Natural killer cell (primary cell): ENCODE measurements at regions not wholly inside any gene's neighbourhood (a gene's known extent, or its start where the extent isn't known, plus 50 kb on each side); places are given as distances from the start of the nearest gene placed in this dataset.

ENCODE experiments used
- ATAC-seq, 3 donors: fragments of 150-1000 bp in 2 of 3; fragments of 200-7000 bp in 1 of 3; cut with Tn5 transposase; 1 replicate in 1 of 3; 2 replicates in 2 of 3; pipeline ENCODE4 v1.10.0; 2021; ENCODE audit warnings: mild to moderate bottlenecking in 2 of 3, moderate library complexity in 2 of 3
- DNase-seq, 2 donors: peaks; one replicate each; pipeline versions ENCODE4 v3.0.0 to v3.0.0-alpha.2; 2013 to 2021; ENCODE audit warnings: mixed read lengths in 1 of 2
- H3K27ac ChIP-seq: one replicate; pipeline ENCODE4 v1.5.1; 2013; ENCODE audit warnings: mild to moderate bottlenecking, low read length
- H3K27me3 ChIP-seq: one replicate; pipeline ENCODE4 v1.6.1; 2013; ENCODE audit warnings: low read length; ENCODE audit not compliant: control insufficient read depth, insufficient read depth
- H3K36me3 ChIP-seq: one replicate; pipeline ENCODE4 v1.6.1; 2013; ENCODE audit warnings: low read length; ENCODE audit not compliant: control insufficient read depth, insufficient read depth
- H3K4me1 ChIP-seq: one replicate; pipeline ENCODE4 v1.6.1; 2013; ENCODE audit warnings: low read length; ENCODE audit not compliant: control insufficient read depth, insufficient read depth
- H3K4me3 ChIP-seq: one replicate; pipeline ENCODE4 v1.5.1; 2013; ENCODE audit warnings: low read length
- H3K9me3 ChIP-seq: one replicate; pipeline ENCODE4 v1.6.1; 2013; ENCODE audit warnings: low read length; ENCODE audit not compliant: control insufficient read depth, insufficient read depth
- H3K27ac Mint-ChIP-seq, 2 donors: one replicate each; pipeline ENCODE4 v1.8.0; 2022; ENCODE audit warnings: mild to moderate bottlenecking in 2 of 2, mixed read lengths in 2 of 2, moderate library complexity in 1 of 2
- H3K27me3 Mint-ChIP-seq, 2 donors: one replicate each; pipeline ENCODE4 v1.8.0; 2022; ENCODE audit warnings: low read depth in 2 of 2, mixed read lengths in 2 of 2
- H3K36me3 Mint-ChIP-seq: one replicate; pipeline ENCODE4 v1.8.0; 2022; ENCODE audit warnings: mixed read lengths
- H3K4me1 Mint-ChIP-seq, 2 donors: one replicate each; pipeline ENCODE4 v1.8.0; 2022; ENCODE audit warnings: mixed read lengths in 2 of 2
- H3K4me3 Mint-ChIP-seq: one replicate; pipeline ENCODE4 v1.8.0; 2022; ENCODE audit warnings: mild to moderate bottlenecking, moderate library complexity, mixed read lengths
- H3K9me3 Mint-ChIP-seq, 2 donors: one replicate each; pipeline ENCODE4 v1.8.0; 2022; ENCODE audit warnings: mixed read lengths in 2 of 2
- WGBS: methylation state at CpG from one replicate; pipeline ENCODE4 v1.1.7; 2013; ENCODE audit warnings: missing lambda C conversion rate; ENCODE audit not compliant: insufficient coverage; 5-methylcytosine and 5-hydroxymethylcytosine counted together
- intact Hi-C: fragments of 100-400 bp; cut with micrococcal nuclease; formaldehyde crosslinking; loops from one replicate; pipeline ENCODE4 v1.14.2; 2022
- TF ChIP-seq, protein P1 (sequence below): fragments of 200-600 bp; IDR thresholded peaks from one replicate; pipeline ENCODE4 v1.8.0; 2022; ENCODE audit warnings: antibody characterized with exemption

GRCh38 chr12:111171345-111171744 lies 197.6 kb downstream of the PHETA1 start:
- 88% methylated on average over 9 of the region's 9 CpGs for WGBS
- intact Hi-C loops, result no loop called here

GRCh38 chr12:111170543-111170942 lies 198.4 kb downstream of the PHETA1 start:
- Mint-ChIP-seq H3K4me3 (no peak overlapping the region), H3K27ac (no peak overlapping the region), H3K27me3 (peaks cover 12 to 23% of the 10 kb centered on the region in 2 donors), H3K36me3 (no peaks in the 10 kb centered on the region), H3K9me3 (no peaks in the 10 kb centered on the region), H3K4me1 (peaks cover 0 to 5% of the 10 kb centered on the region in 2 donors)
- H3K9me3 ChIP-seq, result no peaks in the 10 kb centered on the region
- H3K4me3 ChIP-seq, result no peak overlapping the region
- intact Hi-C loops, result no loop called here
- no peak overlapping the region for H3K27ac ChIP-seq
- H3K36me3 ChIP-seq, result no peaks in the 10 kb centered on the region
- ATAC-seq (peak in 2 of 3 donors; percentile 29 to 45), DNase-seq (peak in 1 of 2 donors; percentile 11)
- H3K27me3 ChIP-seq, result no peaks in the 10 kb centered on the region
- WGBS, result 5% methylated on average over 7 of the region's 8 CpGs
- peaks cover 7% of the 10 kb centered on the region for H3K4me1 ChIP-seq
- TF ChIP-seq, protein P1, sequence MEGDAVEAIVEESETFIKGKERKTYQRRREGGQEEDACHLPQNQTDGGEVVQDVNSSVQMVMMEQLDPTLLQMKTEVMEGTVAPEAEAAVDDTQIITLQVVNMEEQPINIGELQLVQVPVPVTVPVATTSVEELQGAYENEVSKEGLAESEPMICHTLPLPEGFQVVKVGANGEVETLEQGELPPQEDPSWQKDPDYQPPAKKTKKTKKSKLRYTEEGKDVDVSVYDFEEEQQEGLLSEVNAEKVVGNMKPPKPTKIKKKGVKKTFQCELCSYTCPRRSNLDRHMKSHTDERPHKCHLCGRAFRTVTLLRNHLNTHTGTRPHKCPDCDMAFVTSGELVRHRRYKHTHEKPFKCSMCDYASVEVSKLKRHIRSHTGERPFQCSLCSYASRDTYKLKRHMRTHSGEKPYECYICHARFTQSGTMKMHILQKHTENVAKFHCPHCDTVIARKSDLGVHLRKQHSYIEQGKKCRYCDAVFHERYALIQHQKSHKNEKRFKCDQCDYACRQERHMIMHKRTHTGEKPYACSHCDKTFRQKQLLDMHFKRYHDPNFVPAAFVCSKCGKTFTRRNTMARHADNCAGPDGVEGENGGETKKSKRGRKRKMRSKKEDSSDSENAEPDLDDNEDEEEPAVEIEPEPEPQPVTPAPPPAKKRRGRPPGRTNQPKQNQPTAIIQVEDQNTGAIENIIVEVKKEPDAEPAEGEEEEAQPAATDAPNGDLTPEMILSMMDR, result no peak

More at GRCh38 chr12:111171345-111171744, 197.6 kb downstream of the PHETA1 start:
- Mint-ChIP-seq H3K27ac (no peak overlapping the region), H3K4me1 (peaks cover 0 to 5% of the 10 kb centered on the region in 2 donors), H3K9me3 (no peaks in the 10 kb centered on the region), H3K4me3 (no peak overlapping the region), H3K36me3 (no peaks in the 10 kb centered on the region), H3K27me3 (peaks cover 17 to 23% of the 10 kb centered on the region in 2 donors)
- no peak overlapping the region for H3K4me3 ChIP-seq
- no peaks in the 10 kb centered on the region for H3K27me3 ChIP-seq
- peaks cover 7% of the 10 kb centered on the region for H3K4me1 ChIP-seq
- TF ChIP-seq, protein P1, result no peak
- no peak overlapping the region for H3K27ac ChIP-seq
- H3K36me3 ChIP-seq, result no peaks in the 10 kb centered on the region
- DNase-seq (no peak), ATAC-seq (no peak)
- H3K9me3 ChIP-seq, result no peaks in the 10 kb centered on the region

DNA sequence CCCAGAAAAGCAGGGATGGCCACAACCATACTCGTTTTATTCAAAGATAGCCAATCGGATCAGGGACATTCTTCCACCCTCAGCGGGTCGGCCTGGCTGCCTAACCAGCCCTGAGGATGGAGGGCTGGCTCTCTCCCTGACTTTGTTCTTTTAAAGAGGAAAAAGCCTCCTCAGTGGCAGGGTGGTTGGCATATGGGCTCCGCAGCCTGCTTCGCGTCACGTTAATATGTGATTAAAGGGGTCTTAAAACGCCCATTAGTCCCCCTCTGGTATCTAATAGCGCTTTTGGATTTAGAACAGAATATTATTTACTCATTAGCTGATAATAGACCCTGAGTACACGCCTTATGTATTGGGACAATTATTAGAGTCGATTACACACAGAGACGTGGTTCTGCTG lies 199.4 kb downstream of the PHETA1 start:
- Histone ChIP-seq H3K27me3 (no peaks in the 10 kb centered on the region), H3K27ac (no peak overlapping the region), H3K4me1 (peaks cover 7% of the 10 kb centered on the region), H3K9me3 (no peaks in the 10 kb centered on the region), H3K4me3 (no peak overlapping the region), H3K36me3 (no peaks in the 10 kb centered on the region)
- DNase-seq, result no peak
- no peaks in the 10 kb centered on the region for H3K9me3 Mint-ChIP-seq
- H3K27me3 Mint-ChIP-seq, result peaks cover 12 to 20% of the 10 kb centered on the region in 2 donors
- no peaks in the 10 kb centered on the region for H3K36me3 Mint-ChIP-seq
- peaks cover 0 to 5% of the 10 kb centered on the region in 2 donors for H3K4me1 Mint-ChIP-seq
- no peak for ATAC-seq
- intact Hi-C loops, result no loop called here
- TF ChIP-seq, protein P1, result no peak
- no peak overlapping the region for H3K27ac Mint-ChIP-seq
- H3K4me3 Mint-ChIP-seq, result no peak overlapping the region
- WGBS, result 89% methylated on average over 12 of the region's 13 CpGs

GRCh38 chr12:111169032-111169431 lies 199.9 kb downstream of the PHETA1 start:
- no peaks in the 10 kb centered on the region for H3K27me3 ChIP-seq
- intact Hi-C loops, result no loop called here
- ATAC-seq, result no peak
- peaks cover 7% of the 10 kb centered on the region for H3K4me1 ChIP-seq
- peaks cover 0 to 5% of the 10 kb centered on the region in 2 donors for H3K4me1 Mint-ChIP-seq
- H3K36me3 Mint-ChIP-seq, result no peaks in the 10 kb centered on the region
- H3K9me3 ChIP-seq, result no peaks in the 10 kb centered on the region
- TF ChIP-seq, protein P1, result no peak
- H3K4me3 Mint-ChIP-seq, result no peak overlapping the region
- peaks cover 12 to 16% of the 10 kb centered on the region in 2 donors for H3K27me3 Mint-ChIP-seq
- H3K27ac ChIP-seq, result no peak overlapping the region
- 93% methylated on average over 8 of the region's 8 CpGs for WGBS
- DNase-seq, result no peak
- H3K4me3 ChIP-seq, result no peak overlapping the region
- H3K27ac Mint-ChIP-seq, result no peak overlapping the region
- H3K36me3 ChIP-seq, result no peaks in the 10 kb centered on the region
- H3K9me3 Mint-ChIP-seq, result no peaks in the 10 kb centered on the region
